ENCODE measurements at regions not wholly inside any gene's neighbourhood (a gene's known extent, or its start where the extent isn't known, plus 50 kb on each side); places are given as distances from the start of the nearest gene placed in this dataset.

- TF ChIP-seq CTCF (IDR thresholded peaks at IDR 0.05) (no peak), POLR2A (IDR thresholded peaks at IDR 0.05) (no peak)
Observed at GRCh38 chr16:66289051-66289680, 77.3 kb upstream of the CDH5 start.

Data from uterus (tissue), 2 donors.